HG03520 (cell line): ENCODE measurements at regions not wholly inside any gene's neighbourhood (a gene's known extent, or its start where the extent isn't known, plus 50 kb on each side); places are given as distances from the start of the nearest gene placed in this dataset.

ENCODE experiments used
- ATAC-seq: cut with Tn5 transposase; IDR thresholded peaks from one replicate; pipeline ENCODE4 v1.9.1; 2021; ENCODE audit warnings: mild to moderate bottlenecking, moderate library complexity; ENCODE audit not compliant: unreplicated experiment

- no peak for ATAC-seq
Observed at GRCh38 chr3:72380711-72381493, 467.3 kb downstream of the SHQ1 start.

- no peak for ATAC-seq
Observed at GRCh38 chr3:72380193-72380592, 468.1 kb downstream of the SHQ1 start.

- no peak for ATAC-seq
Observed at GRCh38 chr3:72379500-72380187, 468.6 kb downstream of the SHQ1 start.

GRCh38 chr3:72378287-72378686 lies 470.0 kb downstream of the SHQ1 start:
- no peak for ATAC-seq

GRCh38 chr3:72376956-72377710 lies 471.1 kb downstream of the SHQ1 start:
- ATAC-seq, result no peak

GRCh38 chr3:72375237-72376076 lies 472.8 kb downstream of the SHQ1 start:
- peak; percentile 44 for ATAC-seq

GRCh38 chr3:72373139-72373538 lies 475.1 kb downstream of the SHQ1 start:
- ATAC-seq, result no peak

- ATAC-seq, result no peak
Observed at GRCh38 chr3:72372161-72372560, 476.1 kb downstream of the SHQ1 start.

GRCh38 chr3:72371431-72371830 lies 476.8 kb downstream of the SHQ1 start:
- no peak for ATAC-seq

GRCh38 chr3:72370947-72371346 lies 477.3 kb downstream of the SHQ1 start:
- no peak for ATAC-seq

GRCh38 chr3:72369681-72370080 lies 478.6 kb downstream of the SHQ1 start:
- no peak for ATAC-seq

GRCh38 chr3:72368331-72368975 lies 479.8 kb downstream of the SHQ1 start:
- no peak for ATAC-seq

GRCh38 chr3:72361990-72362389 lies 486.3 kb downstream of the SHQ1 start:
- no peak for ATAC-seq

GRCh38 chr3:72359743-72360142 lies 488.5 kb downstream of the SHQ1 start:
- ATAC-seq, result no peak

GRCh38 chr3:72355168-72355567 lies 493.1 kb downstream of the SHQ1 start:
- ATAC-seq, result no peak

GRCh38 chr3:72354486-72354885 lies 493.8 kb downstream of the SHQ1 start:
- no peak for ATAC-seq

- ATAC-seq, result no peak
Observed at GRCh38 chr3:72353236-72354128, 494.8 kb downstream of the SHQ1 start.

GRCh38 chr3:72352176-72352575 lies 496.1 kb downstream of the SHQ1 start:
- no peak for ATAC-seq

GRCh38 chr3:72351536-72351935 lies 496.7 kb downstream of the SHQ1 start:
- no peak for ATAC-seq
